ENCODE measurements at regions not wholly inside any gene's neighbourhood (a gene's known extent, or its start where the extent isn't known, plus 50 kb on each side); places are given as distances from the start of the nearest gene placed in this dataset.

DNA sequence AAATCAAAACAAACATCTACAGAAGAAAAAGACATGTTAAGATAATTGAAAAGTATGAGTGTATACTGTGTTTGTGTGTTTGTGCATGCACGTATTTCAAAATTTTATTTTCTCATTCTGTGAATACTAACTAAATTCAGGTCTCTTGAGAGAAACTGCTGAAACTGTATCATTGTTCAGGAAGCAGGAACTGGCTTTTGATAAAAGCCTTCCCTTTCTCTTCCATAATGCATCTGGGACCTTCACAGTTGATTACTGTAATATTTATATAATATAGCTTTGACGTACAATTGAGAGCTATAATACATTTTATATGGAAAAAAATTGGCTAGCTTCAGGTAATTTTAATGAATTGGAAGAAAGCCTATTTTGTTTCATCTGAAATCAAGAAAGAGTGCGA, 993.5 kb downstream of the SLC6A15 start:
- TF ChIP-seq EP300 (IDR thresholded peaks at IDR 0.05), result no peak
- TF ChIP-seq, protein P1, sequence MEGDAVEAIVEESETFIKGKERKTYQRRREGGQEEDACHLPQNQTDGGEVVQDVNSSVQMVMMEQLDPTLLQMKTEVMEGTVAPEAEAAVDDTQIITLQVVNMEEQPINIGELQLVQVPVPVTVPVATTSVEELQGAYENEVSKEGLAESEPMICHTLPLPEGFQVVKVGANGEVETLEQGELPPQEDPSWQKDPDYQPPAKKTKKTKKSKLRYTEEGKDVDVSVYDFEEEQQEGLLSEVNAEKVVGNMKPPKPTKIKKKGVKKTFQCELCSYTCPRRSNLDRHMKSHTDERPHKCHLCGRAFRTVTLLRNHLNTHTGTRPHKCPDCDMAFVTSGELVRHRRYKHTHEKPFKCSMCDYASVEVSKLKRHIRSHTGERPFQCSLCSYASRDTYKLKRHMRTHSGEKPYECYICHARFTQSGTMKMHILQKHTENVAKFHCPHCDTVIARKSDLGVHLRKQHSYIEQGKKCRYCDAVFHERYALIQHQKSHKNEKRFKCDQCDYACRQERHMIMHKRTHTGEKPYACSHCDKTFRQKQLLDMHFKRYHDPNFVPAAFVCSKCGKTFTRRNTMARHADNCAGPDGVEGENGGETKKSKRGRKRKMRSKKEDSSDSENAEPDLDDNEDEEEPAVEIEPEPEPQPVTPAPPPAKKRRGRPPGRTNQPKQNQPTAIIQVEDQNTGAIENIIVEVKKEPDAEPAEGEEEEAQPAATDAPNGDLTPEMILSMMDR (IDR thresholded peaks at IDR 0.05), result no peak

All from upper lobe of left lung (tissue), 4 donors.